Skeletal muscle satellite cell (primary cell): ENCODE measurements at regions not wholly inside any gene's neighbourhood (a gene's known extent, or its start where the extent isn't known, plus 50 kb on each side); places are given as distances from the start of the nearest gene placed in this dataset.

Source experiments
- H3K27me3 ChIP-seq: 2 replicates; pipeline ENCODE4 v1.7.0; 2013; ENCODE audit warnings: low read length; ENCODE audit not compliant: control insufficient read depth, insufficient read depth
- H3K36me3 ChIP-seq: 2 replicates; pipeline ENCODE4 v1.7.0; 2013; ENCODE audit warnings: mild to moderate bottlenecking, control low read depth, low read length; ENCODE audit not compliant: insufficient read depth
- H3K4me1 ChIP-seq: 2 replicates; pipeline ENCODE4 v1.7.0; 2013; ENCODE audit warnings: low read length; ENCODE audit not compliant: control insufficient read depth, insufficient read depth
- H3K4me2 ChIP-seq: 2 replicates; pipeline ENCODE4 v1.7.0; 2013; ENCODE audit warnings: mild to moderate bottlenecking, low read length
- H3K4me3 ChIP-seq: 2 replicates; pipeline ENCODE4 v1.7.0; 2013; ENCODE audit warnings: low read length
- H3K9ac ChIP-seq: 2 replicates; pipeline ENCODE4 v1.7.0; 2013; ENCODE audit warnings: mild to moderate bottlenecking, low read depth, low read length, moderate library complexity
- H3K9me3 ChIP-seq: replicated peaks from 2 replicates; pipeline ENCODE4 v1.7.0; 2013; ENCODE audit warnings: mild to moderate bottlenecking, control low read depth, low read length

GRCh38 chr12:58034311-58034710 lies 92.9 kb downstream of the ATP23 start:
- no peak overlapping the region for H3K4me2 ChIP-seq
- H3K9ac ChIP-seq: no peak overlapping the region
- H3K9me3 ChIP-seq: peaks cover 3% of the 10 kb centered on the region
- no peak overlapping the region for H3K4me3 ChIP-seq
- H3K36me3 ChIP-seq: no peaks in the 10 kb centered on the region
- no peaks in the 10 kb centered on the region for H3K4me1 ChIP-seq
- no peaks in the 10 kb centered on the region for H3K27me3 ChIP-seq

DNA sequence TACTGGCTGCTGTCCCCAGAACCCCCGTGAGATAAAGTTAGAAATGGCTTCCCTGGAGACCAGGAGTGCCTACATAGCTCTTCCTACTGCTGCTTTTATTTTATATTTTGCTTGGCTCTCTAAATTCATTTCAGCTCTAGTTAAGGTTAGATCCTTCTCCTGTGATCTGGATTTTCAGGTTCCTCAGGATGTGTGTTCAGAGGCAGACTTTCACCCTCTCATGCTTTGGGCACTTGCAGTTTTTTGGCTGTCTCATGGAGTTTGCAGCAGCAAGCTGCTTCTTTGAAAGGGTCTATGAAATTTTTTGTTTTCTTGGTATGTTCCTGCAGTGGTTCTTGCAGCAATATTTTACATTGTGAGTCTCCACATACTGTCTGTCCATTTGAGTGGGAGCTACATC lies 93.3 kb downstream of the ATP23 start:
- no peaks in the 10 kb centered on the region for H3K27me3 ChIP-seq

GRCh38 chr12:58041441-58041840 lies 100.1 kb downstream of the ATP23 start:
- Histone ChIP-seq H3K4me2 (no peak overlapping the region), H3K27me3 (peaks cover 5% of the 10 kb centered on the region), H3K36me3 (no peaks in the 10 kb centered on the region), H3K9ac (no peak overlapping the region), H3K4me3 (no peak overlapping the region), H3K9me3 (peaks cover 3% of the 10 kb centered on the region), H3K4me1 (no peaks in the 10 kb centered on the region)

More for the DNA sequence above, 93.3 kb downstream of the ATP23 start:
- H3K4me3 ChIP-seq: no peak overlapping the region
- peaks cover 3% of the 10 kb centered on the region for H3K9me3 ChIP-seq
- H3K4me2 ChIP-seq: no peak overlapping the region
- no peaks in the 10 kb centered on the region for H3K4me1 ChIP-seq
- no peak overlapping the region for H3K9ac ChIP-seq
- no peaks in the 10 kb centered on the region for H3K36me3 ChIP-seq

DNA sequence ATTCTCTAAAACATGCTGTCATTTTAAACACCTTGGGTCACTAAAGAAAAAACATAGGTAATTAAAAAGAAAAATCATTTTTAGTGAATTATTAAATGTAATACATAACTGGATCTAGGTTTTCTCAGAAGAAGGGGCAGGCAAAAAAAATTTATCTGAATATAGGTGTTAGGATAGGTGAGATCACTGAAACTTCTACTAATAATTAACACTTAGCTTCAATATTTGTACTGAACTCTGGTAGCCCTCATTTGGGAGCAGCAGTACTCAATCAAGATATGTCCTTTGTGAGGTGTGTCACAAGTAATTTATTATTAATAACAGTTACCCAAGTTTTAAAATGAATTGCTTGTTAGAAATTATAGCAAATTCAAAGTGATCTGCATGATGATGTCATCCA lies 103.6 kb downstream of the ATP23 start:
- no peak overlapping the region for H3K9ac ChIP-seq
- no peak overlapping the region for H3K4me3 ChIP-seq
- no peaks in the 10 kb centered on the region for H3K9me3 ChIP-seq
- H3K4me1 ChIP-seq: no peaks in the 10 kb centered on the region
- no peak overlapping the region for H3K4me2 ChIP-seq
- H3K36me3 ChIP-seq: no peaks in the 10 kb centered on the region
- peaks cover 5% of the 10 kb centered on the region for H3K27me3 ChIP-seq

- H3K9me3 ChIP-seq: no peaks in the 10 kb centered on the region
- H3K4me2 ChIP-seq: no peak overlapping the region
- H3K27me3 ChIP-seq: peaks cover 5% of the 10 kb centered on the region
- no peak overlapping the region for H3K4me3 ChIP-seq
- no peaks in the 10 kb centered on the region for H3K4me1 ChIP-seq
- H3K9ac ChIP-seq: no peak overlapping the region
- H3K36me3 ChIP-seq: no peaks in the 10 kb centered on the region
Measured at GRCh38 chr12:58046271-58046670, 104.9 kb downstream of the ATP23 start.

DNA sequence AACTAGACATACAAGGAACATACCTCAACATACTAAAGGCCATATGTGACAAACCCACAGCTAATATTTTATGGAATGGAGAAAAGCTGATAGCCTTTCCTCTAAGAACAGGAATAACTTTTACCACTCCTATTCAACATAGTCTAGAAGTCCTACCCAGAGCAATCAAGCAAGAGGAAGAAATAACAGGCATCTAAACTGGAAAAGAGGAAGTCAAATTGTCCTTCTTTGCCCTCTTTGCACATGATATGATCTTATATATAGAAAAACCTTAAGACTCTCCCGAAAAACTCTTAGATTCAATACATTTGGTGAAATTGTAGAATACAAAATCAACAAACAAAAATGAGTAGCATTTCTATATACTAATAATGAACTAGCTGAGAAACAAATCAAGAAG lies 110.0 kb downstream of the ATP23 start:
- Histone ChIP-seq H3K27me3 (no peaks in the 10 kb centered on the region), H3K4me2 (no peak overlapping the region), H3K4me3 (no peak overlapping the region), H3K9me3 (no peaks in the 10 kb centered on the region), H3K9ac (no peak overlapping the region), H3K4me1 (no peaks in the 10 kb centered on the region), H3K36me3 (no peaks in the 10 kb centered on the region)

- H3K9me3 ChIP-seq: no peaks in the 10 kb centered on the region
- no peak overlapping the region for H3K4me3 ChIP-seq
- H3K4me2 ChIP-seq: no peak overlapping the region
- peaks cover 3% of the 10 kb centered on the region for H3K4me1 ChIP-seq
- no peaks in the 10 kb centered on the region for H3K27me3 ChIP-seq
- no peak overlapping the region for H3K9ac ChIP-seq
- H3K36me3 ChIP-seq: no peaks in the 10 kb centered on the region
Measured at GRCh38 chr12:58064666-58065065, 123.3 kb downstream of the ATP23 start.

- H3K9me3 ChIP-seq: no peaks in the 10 kb centered on the region
- no peak overlapping the region for H3K4me3 ChIP-seq
- no peak overlapping the region for H3K9ac ChIP-seq
- no peaks in the 10 kb centered on the region for H3K36me3 ChIP-seq
- no peak overlapping the region for H3K4me2 ChIP-seq
- H3K4me1 ChIP-seq: peaks cover 3% of the 10 kb centered on the region
- no peaks in the 10 kb centered on the region for H3K27me3 ChIP-seq
Measured at GRCh38 chr12:58066296-58066695, 124.9 kb downstream of the ATP23 start.

GRCh38 chr12:58067610-58068387 lies 126.4 kb downstream of the ATP23 start:
- H3K9me3 ChIP-seq: no peaks in the 10 kb centered on the region
- no peaks in the 10 kb centered on the region for H3K27me3 ChIP-seq
- H3K36me3 ChIP-seq: no peaks in the 10 kb centered on the region
- no peak overlapping the region for H3K4me3 ChIP-seq
- peaks cover 3% of the 10 kb centered on the region for H3K4me1 ChIP-seq
- no peak overlapping the region for H3K9ac ChIP-seq
- no peak overlapping the region for H3K4me2 ChIP-seq

GRCh38 chr12:58068706-58069105 lies 127.3 kb downstream of the ATP23 start:
- no peaks in the 10 kb centered on the region for H3K36me3 ChIP-seq
- H3K9me3 ChIP-seq: no peaks in the 10 kb centered on the region
- H3K9ac ChIP-seq: no peak overlapping the region
- peaks cover 3% of the 10 kb centered on the region for H3K4me1 ChIP-seq
- no peak overlapping the region for H3K4me3 ChIP-seq
- no peaks in the 10 kb centered on the region for H3K27me3 ChIP-seq
- no peak overlapping the region for H3K4me2 ChIP-seq

DNA sequence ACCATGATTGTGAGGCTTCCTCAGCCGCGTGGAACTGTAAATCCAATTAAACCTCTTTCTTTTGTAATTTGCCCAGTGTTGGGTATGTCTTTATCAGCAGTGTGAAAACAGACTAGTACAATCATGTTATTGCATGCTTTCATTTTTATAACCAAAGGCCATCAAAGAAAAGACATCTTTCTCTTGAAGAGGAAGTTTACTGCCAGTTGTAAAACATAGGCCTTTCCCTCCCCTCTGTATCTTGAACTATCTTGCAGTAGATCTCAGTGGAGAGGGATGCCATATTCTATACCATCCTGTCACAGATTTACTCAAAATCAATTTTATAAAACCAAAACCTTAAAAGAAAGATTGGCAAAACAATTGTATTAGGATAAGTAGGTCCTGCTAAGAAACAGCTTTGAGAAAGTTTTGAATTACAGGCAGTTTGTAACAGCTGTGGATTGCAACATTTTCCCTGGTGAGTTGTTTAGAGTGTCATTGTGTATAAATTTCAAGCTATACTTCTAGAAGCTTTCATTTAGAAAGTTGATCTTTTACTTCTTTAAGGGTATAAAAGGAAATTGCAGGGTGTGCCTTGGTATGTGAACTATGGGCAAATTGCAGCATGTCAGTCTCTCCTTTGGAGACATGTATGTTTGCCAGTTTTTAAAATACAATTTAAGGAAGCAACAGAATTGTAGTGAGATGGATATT lies 128.0 kb downstream of the ATP23 start:
- Histone ChIP-seq H3K9me3 (no peaks in the 10 kb centered on the region), H3K4me3 (no peak overlapping the region), H3K36me3 (no peaks in the 10 kb centered on the region), H3K4me2 (no peak overlapping the region), H3K27me3 (no peaks in the 10 kb centered on the region), H3K9ac (no peak overlapping the region), H3K4me1 (peaks cover 3% of the 10 kb centered on the region)

- Histone ChIP-seq H3K9ac (no peak overlapping the region), H3K27me3 (no peaks in the 10 kb centered on the region), H3K4me3 (no peak overlapping the region), H3K4me2 (no peak overlapping the region), H3K9me3 (no peaks in the 10 kb centered on the region), H3K4me1 (peaks cover 3% of the 10 kb centered on the region), H3K36me3 (no peaks in the 10 kb centered on the region)
Measured at GRCh38 chr12:58071994-58072393, 130.6 kb downstream of the ATP23 start.
